ENCODE measurements at regions not wholly inside any gene's neighbourhood (a gene's known extent, or its start where the extent isn't known, plus 50 kb on each side); places are given as distances from the start of the nearest gene placed in this dataset.
"Not testable (repeated sequence)": the region's sequence is repeated elsewhere in the genome, so short reads cannot be mapped to it uniquely, and the experiment has no call there.

DNA sequence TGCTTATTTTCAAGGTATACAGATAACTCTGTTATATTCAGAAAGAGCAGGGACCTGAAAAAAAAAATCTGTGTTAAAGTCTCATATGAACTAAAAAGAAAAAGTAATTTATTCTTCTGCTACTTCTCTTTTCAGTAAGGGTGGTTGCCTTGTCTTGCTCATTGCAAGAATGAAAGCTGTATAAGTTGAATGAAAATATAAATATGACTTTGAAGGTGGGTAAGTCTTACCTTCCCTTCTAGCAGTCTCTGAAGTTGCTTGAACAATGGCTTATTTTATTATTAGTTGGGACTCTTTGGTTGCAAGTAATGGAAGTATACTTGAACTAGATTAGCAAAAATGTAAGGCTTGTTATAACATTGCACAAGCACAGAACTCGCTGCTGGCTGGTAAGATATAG lies 1554.9 kb downstream of the SI start:
- in situ Hi-C loops (cut with HindIII; ENCODE audit: low pct_ligation_motif_present, low pct_unique_long_range_greater_than_20kb, low sequenced_read_pairs): no loop called here
- DNase-seq: no peak

DNA sequence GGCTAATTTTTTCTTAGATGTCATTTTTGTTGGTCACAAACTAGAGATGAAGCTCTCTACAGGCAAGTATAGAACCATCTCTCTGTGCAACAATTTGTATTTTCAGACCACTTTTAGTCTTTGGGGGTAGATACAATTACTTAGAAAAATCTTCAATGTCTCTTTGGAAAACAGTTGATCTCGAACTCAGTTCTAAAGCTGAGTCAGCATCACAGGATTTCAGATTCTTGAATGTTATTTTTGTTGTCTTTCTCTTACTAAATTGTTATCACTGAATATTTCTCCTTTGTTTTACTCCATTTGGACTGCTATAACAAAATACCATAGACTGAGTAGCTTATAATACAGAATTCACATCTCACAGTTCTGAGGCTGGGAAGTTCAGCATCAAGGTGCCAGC lies 1557.0 kb downstream of the SI start:
- in situ Hi-C loops (cut with HindIII; ENCODE audit: low pct_ligation_motif_present, low pct_unique_long_range_greater_than_20kb, low sequenced_read_pairs): no loop called here
- no peak for DNase-seq

DNA sequence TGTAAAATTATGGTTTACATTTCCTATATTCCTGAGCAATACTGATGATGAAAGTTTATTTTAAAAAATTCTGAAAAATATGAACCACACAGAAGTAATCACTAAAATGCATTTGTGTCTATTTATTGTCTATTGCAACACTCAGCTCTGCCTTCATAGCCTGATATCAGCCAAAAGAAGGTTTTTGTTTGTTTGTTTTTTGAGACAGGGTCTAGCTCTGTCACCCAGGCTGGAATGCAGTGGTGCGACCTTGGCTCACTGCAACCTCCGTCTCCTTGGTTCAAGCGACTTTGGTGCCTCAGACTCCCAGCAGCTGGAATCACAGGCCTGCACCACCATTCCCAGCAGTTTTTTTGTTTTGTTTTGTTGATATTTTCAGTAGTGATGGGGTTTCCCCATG lies 1560.2 kb downstream of the SI start:
- DNase-seq: no peak
- in situ Hi-C loops (cut with HindIII; ENCODE audit: low pct_ligation_motif_present, low pct_unique_long_range_greater_than_20kb, low sequenced_read_pairs): no loop called here

DNA sequence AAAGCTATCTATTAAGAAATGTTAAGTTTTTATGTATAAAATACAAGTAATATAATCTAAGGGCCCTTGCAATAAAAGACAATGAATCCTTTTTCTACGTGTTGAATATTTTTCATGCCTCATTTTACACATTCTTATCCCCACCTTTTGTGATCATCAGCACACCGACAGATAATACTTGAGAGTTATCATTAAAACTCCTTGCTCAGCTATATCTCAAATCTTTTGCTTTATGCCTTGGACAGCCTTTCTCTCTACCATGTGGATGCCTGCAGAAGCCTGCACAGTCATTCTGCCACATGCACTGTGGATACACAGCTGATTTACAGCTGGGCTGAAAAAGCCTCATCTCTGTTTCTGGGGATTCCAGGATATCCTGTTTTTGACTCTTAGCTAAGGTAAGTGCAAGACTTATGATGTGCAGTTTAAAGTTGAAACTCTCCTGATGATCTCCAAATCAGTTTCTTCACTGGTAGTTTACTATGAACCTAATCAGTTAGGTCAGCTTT lies 1565.1 kb downstream of the SI start:
- in situ Hi-C loops (cut with HindIII; ENCODE audit: low pct_ligation_motif_present, low pct_unique_long_range_greater_than_20kb, low sequenced_read_pairs): no loop called here
- DNase-seq: no peak

DNA sequence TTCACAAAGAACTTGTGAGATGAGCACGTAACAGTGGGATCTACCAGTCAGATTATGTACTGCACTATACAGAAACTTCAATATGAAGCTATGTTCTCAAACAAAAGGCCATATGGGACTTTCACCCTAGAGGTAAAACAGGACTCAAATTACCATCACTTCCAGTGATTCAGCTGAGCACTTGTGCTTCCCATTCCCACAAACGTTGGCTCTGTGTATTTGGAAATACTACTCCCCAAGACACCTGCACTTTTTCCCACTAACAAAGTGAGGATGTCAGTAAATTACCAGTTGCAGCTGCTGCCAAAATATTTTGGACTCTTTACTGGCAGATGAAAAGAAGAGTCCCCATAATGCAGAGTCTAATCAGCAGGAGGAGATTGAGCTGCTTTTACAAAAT lies 1570.1 kb downstream of the SI start:
- in situ Hi-C loops (cut with HindIII; ENCODE audit: low pct_ligation_motif_present, low pct_unique_long_range_greater_than_20kb, low sequenced_read_pairs): no loop called here
- DNase-seq: no peak

- in situ Hi-C loops (cut with HindIII; ENCODE audit: low pct_ligation_motif_present, low pct_unique_long_range_greater_than_20kb, low sequenced_read_pairs): no loop called here
- DNase-seq: no peak
Measured at GRCh38 chr3:163504974-163505373, 1573.3 kb downstream of the SI start.

GRCh38 chr3:163499736-163500219 lies 1578.5 kb downstream of the SI start:
- DNase-seq; in situ Hi-C loops (cut with HindIII; ENCODE audit: low pct_ligation_motif_present, low pct_unique_long_range_greater_than_20kb, low sequenced_read_pairs): not testable (repeated sequence)

DNA sequence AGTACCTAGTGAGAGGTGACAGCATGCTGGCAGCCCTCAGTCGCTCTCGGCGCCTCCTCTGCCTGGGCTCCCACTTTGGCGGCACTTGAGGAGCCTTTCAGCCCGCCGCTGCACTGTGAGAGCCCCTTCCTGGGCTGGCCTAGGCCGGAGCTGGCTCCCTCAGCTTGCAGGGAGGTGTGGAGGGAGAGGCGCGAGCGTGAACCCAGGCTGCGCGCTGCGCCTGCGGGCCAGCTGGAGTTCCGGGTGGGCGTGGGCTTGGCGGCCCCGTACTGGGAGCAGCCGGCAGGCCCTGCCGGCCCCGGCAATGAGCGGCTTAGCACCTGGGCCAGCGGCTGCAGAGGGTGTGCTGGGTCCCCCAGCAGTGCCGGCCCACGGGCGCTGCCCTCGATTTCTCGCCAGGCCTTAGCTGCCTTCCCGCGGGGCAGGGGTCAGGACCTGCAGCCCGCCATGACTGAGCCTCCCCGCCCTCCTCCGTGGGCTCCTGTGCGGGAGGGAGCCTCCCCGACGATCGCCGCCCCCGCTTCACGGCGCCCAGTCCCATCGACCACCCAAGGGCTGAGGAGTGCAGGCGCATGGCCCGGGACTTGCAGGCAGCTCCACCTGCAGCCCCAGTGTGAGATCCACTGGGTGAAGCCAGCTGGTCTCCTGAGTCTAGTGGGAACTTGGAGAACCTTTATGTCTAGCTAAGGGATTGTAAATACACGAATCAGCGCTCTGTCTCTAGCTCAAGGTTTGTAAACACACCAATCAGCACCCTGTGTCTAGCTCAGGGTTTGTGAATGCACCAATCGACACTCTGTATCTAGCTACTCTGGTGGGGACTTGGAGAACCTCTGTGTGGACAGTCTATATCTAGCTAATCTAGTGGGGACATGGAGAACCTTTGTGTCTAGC lies 1579.2 kb downstream of the SI start:
- DNase-seq; in situ Hi-C loops (cut with HindIII; ENCODE audit: low pct_ligation_motif_present, low pct_unique_long_range_greater_than_20kb, low sequenced_read_pairs): not testable (repeated sequence)

- in situ Hi-C loops (cut with HindIII; ENCODE audit: low pct_ligation_motif_present, low pct_unique_long_range_greater_than_20kb, low sequenced_read_pairs): no loop called here
- no peak for DNase-seq
Measured at GRCh38 chr3:163491714-163492113, 1586.6 kb downstream of the SI start.

DNA sequence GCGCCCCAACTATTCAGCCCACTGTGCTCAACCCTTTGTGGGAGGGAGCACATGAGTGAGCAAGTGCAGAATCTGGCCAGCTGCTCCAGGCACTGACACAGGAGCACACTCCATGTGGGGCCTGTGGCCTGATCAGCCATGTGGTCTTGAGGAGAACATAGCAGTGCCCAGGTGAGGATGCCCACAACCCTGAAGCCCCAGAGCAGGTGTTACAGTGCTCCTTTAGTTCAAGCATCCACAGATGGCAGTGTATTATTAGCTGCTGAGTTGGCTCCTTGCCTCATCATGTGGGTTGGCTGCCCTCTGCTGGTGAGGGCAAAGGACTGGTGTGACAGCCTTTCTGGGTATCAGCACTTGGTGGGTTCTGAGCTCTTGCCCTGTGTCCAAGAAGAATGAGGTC lies 1588.2 kb downstream of the SI start:
- DNase-seq: peak; percentile 46

DNA sequence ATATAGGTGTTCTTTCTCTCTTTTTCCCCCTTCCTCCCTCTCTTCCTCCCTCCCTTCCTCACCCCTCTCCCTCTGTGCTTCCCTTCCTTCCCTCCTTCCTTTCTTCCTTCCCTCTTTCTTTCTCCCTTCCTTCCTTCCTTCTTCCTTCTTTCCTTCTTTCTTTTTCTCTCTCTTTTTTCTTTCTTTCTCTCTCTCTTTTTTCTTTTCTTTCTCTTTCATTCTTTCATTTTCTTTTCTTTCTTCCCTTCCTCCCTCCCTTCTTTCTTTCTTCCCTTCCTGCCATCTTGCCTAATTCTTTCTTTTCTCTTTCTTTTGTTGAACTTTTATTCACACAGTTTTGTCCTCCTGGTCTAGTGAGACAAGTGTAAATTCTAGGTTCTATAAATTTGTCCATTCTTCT lies 1595.6 kb downstream of the SI start:
- in situ Hi-C loops (cut with HindIII; ENCODE audit: low pct_ligation_motif_present, low pct_unique_long_range_greater_than_20kb, low sequenced_read_pairs): no loop called here
- no peak for DNase-seq

More for the DNA sequence above, 1588.2 kb downstream of the SI start:
- in situ Hi-C loops (cut with HindIII; ENCODE audit: low pct_ligation_motif_present, low pct_unique_long_range_greater_than_20kb, low sequenced_read_pairs): no loop called here

GRCh38 chr3:163481738-163482137 lies 1596.6 kb downstream of the SI start:
- in situ Hi-C loops (cut with HindIII; ENCODE audit: low pct_ligation_motif_present, low pct_unique_long_range_greater_than_20kb, low sequenced_read_pairs): no loop called here
- no peak for DNase-seq

GRCh38 chr3:163476179-163476578 lies 1602.1 kb downstream of the SI start:
- DNase-seq: peak; percentile 25
- in situ Hi-C loops (cut with HindIII; ENCODE audit: low pct_ligation_motif_present, low pct_unique_long_range_greater_than_20kb, low sequenced_read_pairs): no loop called here

DNA sequence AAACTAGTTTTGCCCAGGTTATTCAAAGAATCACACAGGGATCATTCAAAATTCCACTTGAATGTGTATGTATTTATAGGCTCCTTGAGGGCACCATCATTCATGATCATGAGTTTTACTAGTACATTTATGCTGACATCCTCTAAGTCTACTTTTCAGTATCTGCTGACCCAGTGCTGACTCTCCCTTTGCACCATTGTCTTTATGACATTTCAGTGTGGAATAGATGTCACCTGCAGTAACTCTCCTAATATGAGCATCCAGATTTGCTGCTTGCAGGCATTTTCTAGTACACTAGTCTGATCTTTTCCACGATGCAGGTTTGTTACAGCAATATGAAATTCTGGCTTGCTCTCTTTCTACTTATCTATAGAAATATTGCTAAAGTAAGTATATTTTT lies 1603.5 kb downstream of the SI start:
- no peak for DNase-seq
- in situ Hi-C loops (cut with HindIII; ENCODE audit: low pct_ligation_motif_present, low pct_unique_long_range_greater_than_20kb, low sequenced_read_pairs): no loop called here

DNA sequence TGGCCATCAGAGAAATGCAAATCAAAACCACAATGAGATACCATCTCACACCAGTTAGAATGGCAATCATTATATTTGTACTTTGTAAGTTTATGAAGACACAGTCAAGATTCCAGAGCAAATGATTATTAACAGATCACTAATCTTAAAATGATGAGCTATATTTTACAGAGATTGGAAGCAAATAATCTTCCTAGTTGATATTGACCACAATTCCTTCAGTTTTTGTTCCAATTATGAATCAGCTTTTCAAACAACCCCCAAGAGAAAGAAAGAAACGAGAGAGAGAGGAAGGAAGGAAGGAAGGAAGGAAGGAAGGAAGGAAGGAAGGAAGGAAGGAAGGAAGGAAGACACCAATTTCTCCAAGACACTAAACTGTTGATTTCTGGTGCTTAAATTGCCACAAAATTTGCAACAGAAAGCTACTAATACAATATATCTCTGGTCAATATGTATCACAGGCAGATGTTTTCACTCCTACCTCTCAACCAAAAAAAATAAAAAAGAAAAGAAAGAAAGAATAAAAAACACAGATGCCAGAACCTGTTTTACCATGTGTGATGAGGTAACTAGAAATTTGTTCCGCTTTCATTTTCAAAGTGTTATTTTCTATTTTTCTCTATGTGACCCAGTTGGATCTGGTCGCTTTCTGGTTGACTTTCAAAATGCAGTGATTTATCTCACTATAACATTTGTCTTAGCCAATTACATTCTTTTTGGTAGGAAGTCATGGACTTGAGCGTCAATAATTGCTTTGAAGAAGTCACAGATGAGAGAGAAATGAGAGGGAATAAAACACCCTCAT lies 1609.6 kb downstream of the SI start:
- in situ Hi-C loops (cut with HindIII; ENCODE audit: low pct_ligation_motif_present, low pct_unique_long_range_greater_than_20kb, low sequenced_read_pairs): no loop called here
- no peak for DNase-seq

DNA sequence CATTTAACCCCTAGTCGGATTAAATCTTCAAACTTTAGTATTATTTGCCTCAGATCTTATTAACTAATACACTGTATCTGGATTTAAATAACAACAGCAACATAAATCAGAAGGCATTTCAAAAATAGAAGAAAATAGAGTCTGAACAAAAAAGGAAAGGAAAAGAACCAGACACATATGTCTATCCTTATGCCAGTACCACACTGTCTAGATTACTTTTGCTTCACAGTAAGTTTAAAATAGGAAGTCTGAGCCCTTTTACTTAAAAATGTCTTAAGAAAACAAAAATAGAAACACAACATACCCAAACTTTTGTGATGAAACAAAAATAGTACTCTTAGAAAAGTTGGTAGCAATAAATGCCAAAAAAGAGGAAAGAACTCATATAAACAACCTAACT lies 1615.8 kb downstream of the SI start:
- in situ Hi-C loops (cut with HindIII; ENCODE audit: low pct_ligation_motif_present, low pct_unique_long_range_greater_than_20kb, low sequenced_read_pairs): no loop called here
- no peak for DNase-seq

DNA sequence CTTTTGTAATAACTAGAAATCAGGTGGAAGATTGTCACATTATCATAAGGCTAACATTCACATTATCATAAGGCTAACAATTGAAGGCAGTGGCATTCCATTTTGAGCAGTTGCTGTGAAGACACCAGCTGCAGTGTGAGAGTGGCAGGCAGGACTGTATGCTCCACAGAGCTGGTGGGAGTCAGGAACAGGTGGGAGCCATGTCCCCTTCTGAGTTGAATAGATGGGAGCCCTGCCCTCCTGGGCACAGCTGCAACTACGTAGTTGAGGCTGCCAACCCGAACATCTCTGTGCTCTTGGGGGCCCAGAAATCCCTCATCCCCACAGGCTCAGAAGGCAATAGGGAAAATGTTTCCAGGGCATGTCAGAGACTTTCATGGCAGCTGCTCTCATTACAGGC lies 1627.6 kb downstream of the SI start:
- no peak for DNase-seq
- in situ Hi-C loops (cut with HindIII; ENCODE audit: low pct_ligation_motif_present, low pct_unique_long_range_greater_than_20kb, low sequenced_read_pairs): no loop called here

- in situ Hi-C loops (cut with HindIII; ENCODE audit: low pct_ligation_motif_present, low pct_unique_long_range_greater_than_20kb, low sequenced_read_pairs): no loop called here
- DNase-seq: no peak
Measured at GRCh38 chr3:163438760-163439159, 1639.5 kb downstream of the SI start.

- DNase-seq: no peak
- in situ Hi-C loops (cut with HindIII; ENCODE audit: low pct_ligation_motif_present, low pct_unique_long_range_greater_than_20kb, low sequenced_read_pairs): no loop called here
Measured at GRCh38 chr3:163422671-163423070, 1655.6 kb downstream of the SI start.
